Brain pericyte (primary cell): ENCODE measurements at regions not wholly inside any gene's neighbourhood (a gene's known extent, or its start where the extent isn't known, plus 50 kb on each side); places are given as distances from the start of the nearest gene placed in this dataset.

Source experiments
- DNase-seq: peaks from one replicate; pipeline ENCODE4 v3.0.0-alpha.2; 2012; ENCODE audit warnings: low read depth, low spot score

DNA sequence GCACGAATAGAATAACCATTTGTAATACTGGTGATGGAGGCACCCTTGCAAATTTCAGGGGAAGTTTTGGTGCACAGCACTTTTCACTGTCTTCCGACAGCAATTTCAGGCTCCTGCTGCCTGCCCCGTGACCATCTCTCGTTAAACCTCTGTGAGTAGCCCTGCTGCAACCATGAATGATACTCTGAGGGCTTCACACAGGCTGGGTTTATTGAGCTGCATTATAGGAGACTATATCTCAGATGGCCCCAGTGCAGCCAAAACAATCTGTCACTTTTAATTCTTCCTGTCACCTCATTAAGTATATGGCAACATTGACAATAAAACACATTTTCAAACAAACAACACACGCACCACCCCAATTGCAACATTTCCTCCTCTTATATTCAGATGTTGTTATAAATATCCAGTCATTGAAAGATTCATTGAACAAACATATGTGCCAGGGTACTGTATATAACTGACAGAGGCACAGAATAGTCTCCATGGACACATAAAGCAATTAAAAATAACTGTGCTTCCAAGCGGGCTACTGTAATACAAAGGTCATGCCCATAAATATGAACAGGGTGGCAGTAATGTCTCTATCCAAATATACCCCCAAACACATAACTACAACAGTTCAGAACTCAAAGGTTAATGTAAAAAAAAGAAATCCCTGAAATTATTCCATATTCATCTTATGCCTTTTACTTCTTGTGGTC lies 477.0 kb downstream of the GBA3 start:
- DNase-seq: no peak

DNA sequence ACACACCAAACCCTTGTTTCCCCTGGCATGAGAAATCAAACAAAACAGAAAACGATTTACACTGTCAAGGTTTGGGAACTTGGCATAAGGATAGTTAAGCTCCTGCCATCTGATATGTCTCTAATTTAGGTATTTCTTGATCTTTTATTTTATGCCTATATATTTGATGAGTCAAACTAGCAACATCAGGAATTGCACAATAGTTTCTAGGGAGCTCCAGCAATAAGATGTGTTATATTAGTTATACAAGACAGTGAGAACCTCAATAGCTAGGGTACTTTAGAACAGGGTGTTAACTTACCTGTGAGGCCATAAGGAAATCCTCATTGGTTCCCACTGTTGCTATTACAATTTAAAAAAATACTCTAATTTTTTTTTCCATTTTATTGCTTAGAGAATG lies 474.2 kb downstream of the GBA3 start:
- no peak for DNase-seq

DNA sequence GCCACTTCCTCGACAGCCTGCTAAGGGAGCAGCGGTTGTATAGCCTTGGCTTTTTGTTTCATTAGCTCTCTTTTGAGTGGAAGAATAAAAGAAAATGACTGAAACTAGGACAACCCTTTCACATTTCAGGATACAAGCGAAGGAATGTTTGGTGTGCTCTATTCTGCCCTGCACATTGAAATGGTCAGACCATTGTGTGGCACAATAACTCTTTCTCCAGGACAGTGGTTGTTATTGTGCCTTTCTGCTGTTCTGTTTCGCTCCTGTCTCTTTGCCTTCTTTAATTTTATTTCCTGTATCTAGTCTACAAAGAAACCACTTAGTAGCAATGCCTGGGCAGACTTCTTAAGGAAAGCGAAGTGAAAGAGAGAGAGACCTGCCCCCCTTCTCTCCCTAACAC lies 473.7 kb downstream of the GBA3 start:
- no peak for DNase-seq

DNA sequence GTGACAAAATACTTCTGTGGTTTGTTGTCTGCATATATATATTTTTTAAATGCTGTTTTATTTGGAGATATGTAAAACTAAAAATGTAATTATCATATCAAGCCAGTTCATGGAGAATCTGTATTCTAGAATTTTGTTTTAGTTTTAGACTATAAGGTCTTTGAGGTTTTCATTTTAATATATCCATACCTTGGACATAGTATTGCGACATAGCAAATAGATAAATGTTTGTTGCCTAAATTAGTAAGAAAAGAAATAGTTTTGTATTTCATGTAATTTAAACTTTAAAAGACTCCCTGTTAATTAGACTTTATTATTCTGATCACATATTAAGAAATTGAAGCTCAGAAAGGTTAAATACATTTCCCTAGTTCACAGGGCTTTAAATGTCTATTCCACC lies 472.9 kb downstream of the GBA3 start:
- no peak for DNase-seq

DNA sequence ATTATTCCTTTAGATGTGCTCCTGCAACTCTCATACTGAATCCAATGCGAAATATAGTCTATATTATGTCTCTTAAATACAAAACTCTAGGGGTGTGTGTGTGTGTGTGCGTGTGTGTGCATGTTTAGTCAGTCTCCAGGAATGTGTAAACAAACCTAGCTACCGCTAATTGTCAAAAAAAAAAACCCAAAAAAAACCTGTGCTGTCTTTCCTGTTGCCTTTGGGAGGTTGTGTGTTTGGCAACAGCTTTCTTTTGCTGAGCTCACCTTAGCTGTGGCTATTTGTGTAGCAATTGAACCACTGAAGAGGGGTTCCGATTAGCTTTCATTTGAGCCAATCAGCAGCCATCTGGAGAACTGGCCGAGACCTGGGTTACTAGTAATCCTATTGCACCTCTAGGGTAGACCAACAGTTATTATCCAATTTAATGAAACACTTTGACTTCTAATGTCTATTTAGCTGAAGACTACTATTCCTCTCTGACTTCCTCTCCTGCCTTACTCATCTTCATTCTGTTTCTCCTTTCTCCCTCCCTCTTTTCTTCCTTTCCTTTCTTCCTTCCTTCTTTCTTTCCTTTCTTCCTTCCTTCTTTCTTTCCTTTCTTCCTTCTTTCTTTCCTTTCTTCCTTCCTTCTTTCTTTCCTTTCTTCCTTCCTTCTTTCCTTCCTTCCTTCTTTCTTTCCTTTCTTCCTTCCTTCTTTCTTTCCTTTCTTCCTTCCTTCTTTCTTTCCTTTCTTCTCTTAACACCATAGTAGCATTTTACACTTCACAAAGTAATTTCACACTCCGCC lies 471.1 kb downstream of the GBA3 start:
- DNase-seq: no peak

DNA sequence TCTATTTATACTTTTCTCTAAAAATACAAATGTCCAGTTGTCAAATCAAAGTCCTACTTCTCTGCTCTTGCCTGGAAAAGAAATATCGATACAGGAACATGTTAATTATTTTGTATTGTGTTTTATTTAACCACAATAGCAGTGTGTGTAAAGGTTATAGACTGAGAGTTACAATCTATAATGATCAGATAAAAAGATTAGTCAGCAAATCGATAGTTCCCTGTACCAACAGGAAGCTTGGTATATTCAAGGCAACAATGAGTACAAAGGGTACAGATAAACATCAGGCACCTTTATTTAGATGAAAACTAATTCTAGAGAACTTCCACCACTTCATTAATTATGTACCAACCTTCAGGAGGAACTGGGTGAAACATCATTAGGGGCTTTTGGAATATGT lies 469.5 kb downstream of the GBA3 start:
- DNase-seq: no peak

DNA sequence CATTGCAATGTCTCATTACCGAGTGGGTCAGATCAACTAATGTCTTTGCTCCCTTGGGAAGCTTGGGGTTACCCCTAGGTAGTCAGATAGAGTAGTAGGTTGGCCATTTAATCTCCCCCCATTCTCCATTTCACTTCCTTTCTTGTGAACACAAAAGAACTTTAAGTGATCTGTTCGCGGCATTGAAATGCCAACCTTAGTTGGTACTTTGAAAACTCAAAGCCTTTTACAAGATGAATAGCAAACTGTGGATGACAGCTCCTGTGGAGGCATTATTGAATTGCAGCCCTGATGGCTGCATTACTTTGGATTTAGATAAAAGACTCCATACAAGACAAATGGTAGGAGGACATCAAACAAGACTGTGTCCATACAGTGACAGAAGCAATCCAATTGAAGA lies 469.1 kb downstream of the GBA3 start:
- no peak for DNase-seq

DNA sequence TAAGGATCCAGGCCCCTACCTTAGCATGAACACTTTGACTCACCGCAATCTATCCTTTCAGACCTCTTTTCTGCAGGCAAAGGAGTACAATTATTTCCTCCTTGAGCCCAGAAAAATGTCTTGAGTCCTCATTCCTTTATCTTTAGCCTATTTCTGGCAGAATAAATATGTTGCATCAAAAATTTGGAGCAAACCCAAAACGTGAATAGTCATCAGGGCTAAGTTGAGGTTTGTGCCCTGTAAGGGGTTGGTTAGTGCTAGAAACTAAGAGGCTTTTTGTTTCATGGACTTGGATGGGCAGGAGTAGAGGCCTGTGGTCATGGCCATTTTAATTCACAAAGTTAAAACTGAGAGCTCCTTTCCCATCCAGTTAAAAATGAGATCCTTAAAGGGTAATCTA lies 460.3 kb downstream of the GBA3 start:
- no peak for DNase-seq

DNA sequence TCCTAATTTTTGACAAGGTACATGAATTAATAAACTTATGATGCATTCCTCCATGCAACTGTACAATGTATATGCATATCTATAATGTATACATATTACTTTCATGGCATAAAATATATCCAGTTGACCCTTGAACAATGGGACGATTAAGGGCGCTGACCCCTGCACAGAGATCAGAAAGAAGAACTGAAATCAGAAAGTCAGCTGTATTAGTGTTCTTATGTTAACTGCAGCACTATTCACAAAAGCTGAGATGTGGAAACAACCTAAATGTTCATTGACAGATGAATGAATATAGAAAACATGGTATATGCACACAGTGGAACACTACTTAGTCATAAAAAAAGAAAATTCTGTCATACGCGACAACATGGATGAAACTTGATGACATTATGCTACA lies 457.1 kb downstream of the GBA3 start:
- no peak for DNase-seq

DNA sequence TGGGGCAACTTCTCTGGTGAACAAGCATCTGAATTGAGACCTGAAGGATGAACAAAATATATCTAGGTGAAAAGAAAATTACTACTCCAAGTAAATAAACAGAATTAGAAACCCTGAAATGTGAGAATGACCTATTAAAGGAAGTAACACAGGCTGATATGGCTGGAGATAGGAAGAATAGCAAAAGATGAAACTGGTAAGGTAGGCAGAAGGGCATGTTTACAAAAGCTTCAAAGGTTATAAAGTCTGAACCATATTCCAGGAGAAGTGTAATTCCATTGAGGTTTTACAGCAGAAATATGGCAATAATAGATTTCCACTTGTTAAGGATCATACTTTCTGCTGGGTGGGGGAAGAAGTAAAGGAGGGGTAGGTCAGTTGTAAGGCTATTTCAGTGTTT lies 452.0 kb downstream of the GBA3 start:
- no peak for DNase-seq

DNA sequence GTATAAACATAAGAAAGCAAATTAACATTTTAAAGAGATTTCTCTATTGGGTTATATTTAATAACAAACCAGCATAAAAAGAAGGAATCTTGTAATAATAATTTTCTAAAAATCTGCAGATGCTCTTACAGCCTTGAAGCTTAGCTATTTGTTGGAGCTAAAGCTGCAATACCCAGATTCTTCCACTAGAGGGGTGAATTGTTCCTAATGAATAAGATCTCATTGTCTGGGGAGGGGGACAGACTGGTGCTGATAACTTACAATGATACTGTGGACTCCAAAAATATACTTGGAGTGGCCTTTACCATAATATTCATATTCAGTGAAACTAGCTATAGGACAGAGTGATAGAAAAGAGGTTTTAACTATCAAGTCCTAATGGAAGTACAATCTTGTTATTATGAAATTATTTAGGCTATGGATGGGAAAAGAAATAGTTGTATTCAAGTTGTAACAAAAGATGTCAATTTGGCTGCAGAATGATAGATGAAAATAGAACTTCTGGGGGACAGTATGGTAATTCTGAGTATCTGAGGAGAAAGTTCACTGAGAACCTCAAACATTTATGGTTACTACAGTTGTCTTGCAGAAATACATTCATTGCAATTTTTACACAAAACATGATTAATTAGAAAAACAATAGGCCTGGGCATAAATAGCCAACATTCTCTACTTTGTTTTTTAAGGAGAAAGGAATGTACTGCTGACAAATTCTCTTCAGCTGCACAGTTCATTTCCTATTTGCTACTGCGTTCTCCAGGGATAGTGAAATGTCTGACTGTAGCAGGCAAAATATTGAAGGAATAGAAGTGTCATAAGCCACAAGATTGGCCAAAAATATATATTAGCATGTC lies 443.3 kb downstream of the GBA3 start:
- no peak for DNase-seq

DNA sequence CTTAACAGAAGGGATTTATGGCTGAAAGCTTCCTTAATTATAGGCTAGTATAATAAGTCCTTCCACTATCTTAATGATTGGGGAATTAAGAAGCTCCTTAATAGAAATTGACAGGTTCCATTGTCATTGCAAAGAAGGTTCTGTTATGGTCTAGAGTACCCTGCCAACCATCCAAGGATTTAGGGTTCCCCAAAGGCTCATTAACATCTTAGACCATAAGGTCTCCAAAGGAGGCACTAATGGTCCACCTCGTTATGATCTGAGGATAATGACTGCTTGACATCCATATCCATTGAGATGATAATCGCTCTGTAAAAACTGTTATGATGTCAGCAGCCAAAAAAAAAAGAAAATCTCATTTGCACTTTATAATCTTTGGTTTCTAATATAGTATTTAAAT lies 441.6 kb downstream of the GBA3 start:
- DNase-seq: no peak

DNA sequence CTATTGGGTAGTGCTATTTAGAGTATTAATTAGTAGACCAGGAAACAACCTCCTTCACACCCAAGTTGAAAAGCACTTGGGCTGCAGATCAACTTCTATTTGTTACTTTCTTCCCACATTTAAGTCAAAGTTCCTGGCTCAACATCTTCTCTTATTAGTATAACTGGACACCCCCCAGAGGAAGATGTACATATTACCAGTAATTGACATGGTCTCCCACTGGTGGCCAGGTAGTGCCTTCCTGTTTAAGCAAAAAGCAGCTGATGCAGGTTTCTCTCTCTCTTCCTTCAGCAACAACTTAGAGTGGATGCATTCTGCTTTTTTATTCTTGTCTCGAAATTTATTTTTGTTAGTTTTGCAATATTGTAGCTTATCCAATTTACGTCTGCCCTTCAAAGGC lies 438.1 kb downstream of the GBA3 start:
- no peak for DNase-seq

DNA sequence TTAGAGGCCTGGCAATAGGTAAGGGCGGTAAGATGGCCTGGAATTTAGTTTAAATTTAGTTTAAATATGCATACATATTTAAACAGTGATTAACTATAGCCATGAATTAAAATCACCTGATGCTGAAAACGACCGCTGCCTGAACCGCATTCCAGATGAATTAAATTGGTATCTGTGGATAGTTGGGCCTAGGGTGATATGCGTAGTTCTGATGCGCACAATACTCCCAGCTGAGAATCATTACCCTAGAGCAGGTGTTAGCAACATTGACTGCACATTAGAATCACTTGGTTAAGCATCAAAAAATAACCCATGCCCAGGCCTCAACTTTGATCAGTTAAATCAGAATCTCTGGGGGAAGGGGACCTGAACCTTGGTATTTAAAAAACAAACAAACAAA lies 432.4 kb downstream of the GBA3 start:
- no peak for DNase-seq

DNA sequence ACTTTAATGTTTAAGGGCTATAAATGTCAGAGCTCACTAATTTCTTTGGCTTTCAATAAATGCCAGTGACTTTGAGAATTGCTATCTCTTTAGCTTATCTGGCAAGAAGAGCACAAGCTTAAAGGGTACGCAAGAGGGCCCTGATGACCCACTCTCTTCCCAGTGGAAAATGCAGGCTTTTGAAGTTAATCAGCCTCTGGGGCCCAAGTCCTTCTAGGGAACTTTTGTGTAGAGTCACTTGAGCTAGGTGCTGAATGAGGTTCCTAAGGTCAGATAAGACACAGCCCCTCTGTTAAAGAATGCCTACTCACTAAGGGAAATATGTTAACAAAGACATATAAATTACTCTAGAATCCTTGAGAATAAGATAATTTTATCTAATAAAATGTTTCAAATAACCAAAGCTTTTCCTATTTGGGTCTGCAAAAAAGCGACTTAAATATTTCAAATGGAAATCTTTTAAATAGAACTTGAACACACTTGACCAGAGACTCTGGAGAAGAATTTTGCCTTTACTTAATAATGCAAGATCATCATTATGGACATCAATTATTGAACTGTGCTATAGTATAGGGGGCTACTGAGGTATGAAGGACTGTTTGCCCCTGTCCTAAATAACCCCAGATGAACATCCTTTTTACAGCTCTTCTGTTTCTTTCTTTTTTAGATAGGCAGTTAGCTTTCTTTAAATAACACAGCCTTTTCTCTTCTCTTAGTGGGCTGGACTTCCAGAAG lies 430.1 kb downstream of the GBA3 start:
- no peak for DNase-seq

DNA sequence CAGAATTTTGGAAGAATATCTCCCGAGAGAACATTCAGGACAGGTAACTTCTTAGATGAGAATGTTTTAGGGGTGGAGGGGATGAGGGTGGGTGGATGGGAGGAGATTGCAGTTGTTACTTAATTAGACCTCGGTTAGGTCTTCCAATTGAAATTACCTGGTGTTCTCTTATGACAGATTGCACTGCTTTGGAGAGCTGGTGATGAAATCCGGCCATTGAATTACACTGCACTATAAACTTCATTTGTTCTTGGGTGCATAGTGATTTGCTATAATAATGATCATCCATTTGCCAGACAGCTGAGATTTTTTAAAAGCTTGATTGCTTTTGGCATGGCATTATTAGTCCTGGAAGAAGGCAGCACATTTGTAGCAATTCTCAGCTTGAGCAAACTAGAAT lies 427.6 kb downstream of the GBA3 start:
- no peak for DNase-seq

DNA sequence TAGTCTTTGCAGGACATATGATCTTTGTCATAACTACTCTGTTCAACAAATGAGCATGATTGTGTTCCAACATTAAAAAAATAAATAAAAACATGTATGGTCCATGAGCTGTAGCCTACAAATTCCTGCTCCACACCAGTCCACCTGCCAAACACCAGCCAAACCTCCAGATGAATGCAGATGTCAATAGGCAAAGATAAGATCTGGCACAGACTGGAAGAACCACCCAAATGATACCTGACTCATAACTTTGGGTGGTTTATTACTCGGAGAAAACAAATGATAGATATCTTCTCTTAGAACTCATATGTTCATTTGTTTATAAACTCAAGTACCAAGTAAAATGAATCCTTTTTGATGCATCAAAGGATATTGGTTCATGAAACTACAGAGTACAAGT lies 425.1 kb downstream of the GBA3 start:
- DNase-seq: no peak

DNA sequence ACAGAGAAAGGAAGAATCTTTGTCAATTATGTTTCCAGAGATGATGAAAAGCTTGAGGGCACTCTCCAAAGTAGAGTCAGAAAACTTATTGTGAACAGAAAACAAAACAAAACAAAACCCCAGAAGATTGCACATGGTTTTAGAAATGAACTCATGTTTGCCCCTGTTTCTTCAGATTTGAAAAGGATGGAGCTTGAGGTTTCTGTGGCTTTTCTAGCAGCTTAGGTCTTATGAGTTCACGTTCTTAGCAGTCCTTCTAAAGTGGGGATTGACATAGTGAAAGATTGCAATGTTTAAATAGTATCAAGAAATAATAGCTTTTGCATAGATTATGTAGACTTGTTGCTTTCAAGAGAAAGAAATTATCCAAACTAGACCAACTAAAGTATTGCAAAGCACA lies 421.8 kb downstream of the GBA3 start:
- no peak for DNase-seq

DNA sequence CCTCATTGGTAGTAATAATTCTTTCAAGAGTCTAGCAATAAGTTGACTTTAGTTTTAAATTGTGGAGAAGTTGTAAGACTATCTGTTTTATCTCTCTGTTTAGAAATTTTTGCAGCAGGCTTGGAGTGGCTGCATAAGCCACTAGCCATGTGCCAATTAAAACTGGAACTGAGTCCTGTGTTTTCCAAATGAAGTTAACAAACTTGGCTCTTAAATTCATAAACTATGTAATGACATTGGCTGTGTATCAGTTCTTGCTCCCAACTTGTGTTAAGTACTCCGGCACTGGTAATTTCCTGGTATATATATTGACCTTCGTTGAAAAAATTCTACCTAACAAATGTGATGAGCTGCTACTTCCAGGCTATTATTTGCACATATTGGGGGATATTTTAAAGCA lies 420.4 kb downstream of the GBA3 start:
- no peak for DNase-seq

DNA sequence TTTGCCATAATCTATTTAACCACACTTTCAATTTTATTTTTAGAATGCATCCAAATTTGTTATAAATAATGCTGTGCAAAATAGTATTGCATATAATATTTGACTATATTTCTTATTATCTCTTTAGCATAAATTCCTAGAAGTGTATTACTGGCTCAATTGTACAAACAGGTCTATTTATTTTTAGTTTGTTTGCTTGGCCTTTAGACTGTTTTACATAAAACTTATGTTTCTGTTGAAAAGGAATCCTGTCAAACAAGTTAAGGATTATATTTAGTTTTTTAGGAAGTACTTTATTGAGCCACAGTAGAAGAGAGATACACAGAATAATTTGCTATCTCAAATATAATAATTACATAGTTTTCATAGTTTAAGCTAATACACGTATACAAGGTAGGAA lies 413.8 kb downstream of the GBA3 start:
- DNase-seq: no peak

DNA sequence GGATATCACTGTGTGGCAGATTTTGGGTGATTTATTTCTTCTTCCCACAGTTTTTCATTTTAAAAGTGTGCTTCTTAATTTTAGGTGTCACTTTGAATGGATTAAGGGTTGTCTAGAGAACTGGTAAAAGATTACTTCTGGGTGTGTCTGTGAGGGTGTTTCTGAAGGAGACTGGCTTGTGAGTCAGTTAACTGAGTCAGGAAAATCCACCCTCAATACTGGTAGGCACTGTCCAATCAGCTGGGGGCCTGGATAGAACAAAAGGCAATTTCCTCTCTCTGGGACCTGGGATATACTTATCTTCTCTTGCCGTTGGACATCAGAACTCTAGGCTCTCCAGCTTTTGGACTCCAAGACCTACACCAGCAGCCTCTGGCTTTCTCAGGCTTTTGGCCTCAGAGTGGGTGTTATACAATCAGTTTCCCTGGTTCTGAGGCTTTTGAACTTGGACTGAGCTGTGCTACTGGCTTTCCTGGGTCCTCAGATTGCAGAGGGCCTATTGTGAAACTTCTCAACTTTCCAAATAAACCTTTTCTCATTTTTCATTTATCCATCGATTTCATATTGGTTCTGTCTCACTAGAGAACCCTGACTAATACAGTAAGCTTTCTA lies 413.1 kb downstream of the GBA3 start:
- DNase-seq: no peak
